ENCODE measurements at regions not wholly inside any gene's neighbourhood (a gene's known extent, or its start where the extent isn't known, plus 50 kb on each side); places are given as distances from the start of the nearest gene placed in this dataset.

DNA sequence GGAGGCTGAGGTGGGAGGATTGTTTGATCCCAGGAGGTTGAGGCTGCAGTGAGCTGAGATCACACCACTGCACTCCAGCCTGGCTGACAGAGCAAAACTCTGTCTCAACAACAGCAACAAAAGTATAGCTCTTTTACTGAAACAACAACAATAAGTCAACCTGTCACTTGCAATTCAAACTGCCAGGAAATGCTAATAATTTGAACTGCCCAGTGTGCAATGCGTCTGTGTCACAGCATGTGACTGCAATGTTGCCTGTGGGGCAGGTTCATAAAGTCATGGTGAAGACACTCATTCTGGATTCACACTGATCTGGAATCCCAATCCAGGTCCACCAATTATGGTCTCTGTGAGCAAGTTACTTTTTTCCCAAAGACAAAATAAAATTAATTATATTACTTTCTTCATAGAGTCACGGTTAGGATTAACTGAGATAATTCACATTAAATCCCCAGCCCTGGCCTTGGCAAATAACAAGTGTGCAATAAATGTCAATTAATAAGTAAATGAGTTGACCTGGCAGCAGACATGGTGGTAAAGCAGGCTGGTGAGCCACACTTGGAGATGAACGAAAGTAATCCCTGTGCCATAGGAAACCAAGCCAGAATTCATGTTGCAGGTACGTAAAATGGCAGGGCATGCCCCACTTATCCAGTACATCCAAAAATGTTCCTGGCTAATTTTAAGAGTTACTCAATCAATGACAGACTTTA, 89.1 kb upstream of the CPSF6 start:
- Histone ChIP-seq H3K23ac (ENCODE audit: low read depth, low read length, poor library complexity) (no peak overlapping the region), H3K79me1 (ENCODE audit: low read depth, low read length) (no peaks in the 10 kb centered on the region), H3K4me2 (ENCODE audit: insufficient read depth, low read length, poor library complexity, severe bottlenecking) (no peak overlapping the region), H4K91ac (ENCODE audit: low read depth, low read length, poor library complexity) (no peak overlapping the region), H3K4ac (ENCODE audit: low read length) (no peak overlapping the region), H3K4me3 (ENCODE audit: low read length in 2 of 2) (no peak overlapping the region), H3K14ac (ENCODE audit: low read length) (no peak overlapping the region), H2BK12ac (ENCODE audit: low read length) (no peak overlapping the region), H3K36me3 (replicated peaks in 1 of 2; ENCODE audit: control insufficient read depth in 2 of 2, insufficient read depth in 2 of 2, low read length in 2 of 2) (no peaks in the 10 kb centered on the region), H3K18ac (ENCODE audit: low read length) (no peak overlapping the region), H3K9me3 (replicated peaks in 1 of 2; ENCODE audit: control insufficient read depth in 2 of 2, insufficient read depth in 1 of 2, low read depth in 1 of 2, low read length in 2 of 2) (no peaks in the 10 kb centered on the region), H2AK5ac (ENCODE audit: low read depth, low read length) (no peak overlapping the region), H3K4me1 (ENCODE audit: control insufficient read depth in 2 of 2, insufficient read depth in 1 of 2, low read depth in 1 of 2, low read length in 2 of 2) (no peaks in the 10 kb centered on the region), H2BK15ac (ENCODE audit: low read length) (no peak overlapping the region), H3K27ac (replicated peaks; ENCODE audit: low read length) (no peak overlapping the region), H2BK5ac (ENCODE audit: low read length) (no peak overlapping the region), H3K27me3 (ENCODE audit: control insufficient read depth in 3 of 3, insufficient read depth in 3 of 3, low read depth in 1 of 3, low read length in 3 of 3) (peaks cover 0 to 4% (median 0%) of the 10 kb centered on the region in 3 experiments), H3K9ac (ENCODE audit: low read depth, low read length, poor library complexity) (no peak overlapping the region), H2AFZ (ENCODE audit: low read length) (no peak overlapping the region), H4K8ac (ENCODE audit: low read depth, low read length) (no peak overlapping the region), H2BK120ac (ENCODE audit: low read depth, low read length) (no peak overlapping the region)
- no peak for DNase-seq (ENCODE audit: low spot score)
- WGBS, 2 donors (ENCODE audit: extremely low coverage in 2 of 2, insufficient read length in 2 of 2, insufficient replicate concordance in 1 of 2), result no CpG with 5 or more reads among the region's 4 CpGs

DNA sequence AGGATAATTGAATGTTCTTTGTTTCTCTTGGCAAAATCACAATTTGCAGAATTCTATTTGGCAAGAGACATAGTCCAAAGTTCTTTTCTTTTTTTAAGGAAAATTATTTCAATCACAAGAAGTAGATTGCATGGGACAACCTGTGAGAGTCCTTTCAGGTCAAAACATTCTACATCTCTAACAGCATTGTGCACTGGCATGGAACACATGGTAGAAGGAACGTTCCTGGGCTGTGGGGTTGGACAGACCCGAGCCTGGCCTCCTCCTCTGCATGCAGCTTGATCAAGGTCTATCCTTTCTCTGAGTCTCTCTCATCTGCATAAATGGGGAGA, 88.6 kb upstream of the CPSF6 start:
- no CpG with 5 or more reads among the region's 2 CpGs for WGBS, 2 donors (ENCODE audit: extremely low coverage in 2 of 2, insufficient read length in 2 of 2, insufficient replicate concordance in 1 of 2)
- no peak overlapping the region for H3K18ac ChIP-seq (ENCODE audit: low read length)
- no peak for DNase-seq (ENCODE audit: low spot score)
- H3K4me3 ChIP-seq (ENCODE audit: low read length in 2 of 2), result no peak overlapping the region
- H2AFZ ChIP-seq (ENCODE audit: low read length), result no peak overlapping the region
- H2BK15ac ChIP-seq (ENCODE audit: low read length), result no peak overlapping the region
- H4K91ac ChIP-seq (ENCODE audit: low read depth, low read length, poor library complexity), result no peak overlapping the region
- H3K27ac ChIP-seq (replicated peaks; ENCODE audit: low read length), result no peak overlapping the region
- H2AK5ac ChIP-seq (ENCODE audit: low read depth, low read length), result no peak overlapping the region
- no peak overlapping the region for H2BK5ac ChIP-seq (ENCODE audit: low read length)
- no peak overlapping the region for H3K23ac ChIP-seq (ENCODE audit: low read depth, low read length, poor library complexity)
- H3K9me3 ChIP-seq (replicated peaks in 1 of 2; ENCODE audit: control insufficient read depth in 2 of 2, insufficient read depth in 1 of 2, low read depth in 1 of 2, low read length in 2 of 2), result no peaks in the 10 kb centered on the region
- no peak overlapping the region for H4K8ac ChIP-seq (ENCODE audit: low read depth, low read length)
- no peak overlapping the region for H3K9ac ChIP-seq (ENCODE audit: low read depth, low read length, poor library complexity)
- no peak overlapping the region for H3K4ac ChIP-seq (ENCODE audit: low read length)
- no peak overlapping the region for H2BK120ac ChIP-seq (ENCODE audit: low read depth, low read length)
- no peaks in the 10 kb centered on the region for H3K79me1 ChIP-seq (ENCODE audit: low read depth, low read length)
- H3K36me3 ChIP-seq (replicated peaks in 1 of 2; ENCODE audit: control insufficient read depth in 2 of 2, insufficient read depth in 2 of 2, low read length in 2 of 2), result no peaks in the 10 kb centered on the region
- no peak overlapping the region for H3K14ac ChIP-seq (ENCODE audit: low read length)
- no peak overlapping the region for H3K4me2 ChIP-seq (ENCODE audit: insufficient read depth, low read length, poor library complexity, severe bottlenecking)
- no peaks in the 10 kb centered on the region for H3K4me1 ChIP-seq (ENCODE audit: control insufficient read depth in 2 of 2, insufficient read depth in 1 of 2, low read depth in 1 of 2, low read length in 2 of 2)
- H2BK12ac ChIP-seq (ENCODE audit: low read length), result no peak overlapping the region
- H3K27me3 ChIP-seq (ENCODE audit: control insufficient read depth in 3 of 3, insufficient read depth in 3 of 3, low read depth in 1 of 3, low read length in 3 of 3), result no peaks in the 10 kb centered on the region

DNA sequence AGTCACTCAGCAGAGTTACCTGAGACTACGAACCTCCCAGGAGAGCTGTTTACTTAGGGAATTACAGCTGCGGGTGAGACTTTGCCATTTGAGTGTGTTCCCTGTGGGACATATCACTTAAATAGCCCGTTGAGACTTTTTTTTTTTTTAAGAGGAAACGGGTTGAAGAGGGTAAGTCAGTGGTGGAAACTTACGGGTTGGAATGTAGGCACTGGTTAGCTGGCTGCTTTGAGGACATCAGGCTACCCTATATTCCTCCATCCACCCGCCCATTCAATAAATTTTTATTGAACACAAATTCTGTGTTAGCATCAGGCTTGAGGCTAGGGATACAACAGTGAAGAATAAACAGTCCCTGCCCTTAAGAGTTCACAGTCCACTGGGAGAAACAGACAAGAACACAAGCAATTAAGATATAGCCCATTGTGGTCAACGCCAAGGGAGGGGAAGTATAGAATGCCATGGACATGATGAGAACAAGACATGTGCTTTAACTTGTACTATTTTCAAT, 88.1 kb upstream of the CPSF6 start:
- H3K36me3 ChIP-seq (replicated peaks in 1 of 2; ENCODE audit: control insufficient read depth in 2 of 2, insufficient read depth in 2 of 2, low read length in 2 of 2), result no peaks in the 10 kb centered on the region
- H4K8ac ChIP-seq (ENCODE audit: low read depth, low read length), result no peak overlapping the region
- no peak overlapping the region for H2BK12ac ChIP-seq (ENCODE audit: low read length)
- no peaks in the 10 kb centered on the region for H3K27me3 ChIP-seq (ENCODE audit: control insufficient read depth in 3 of 3, insufficient read depth in 3 of 3, low read depth in 1 of 3, low read length in 3 of 3)
- no peaks in the 10 kb centered on the region for H3K79me1 ChIP-seq (ENCODE audit: low read depth, low read length)
- H3K14ac ChIP-seq (ENCODE audit: low read length), result no peak overlapping the region
- no peak overlapping the region for H3K9ac ChIP-seq (ENCODE audit: low read depth, low read length, poor library complexity)
- no peak overlapping the region for H3K23ac ChIP-seq (ENCODE audit: low read depth, low read length, poor library complexity)
- H2AK5ac ChIP-seq (ENCODE audit: low read depth, low read length), result no peak overlapping the region
- no peak overlapping the region for H3K27ac ChIP-seq (replicated peaks; ENCODE audit: low read length)
- no peak overlapping the region for H3K4me3 ChIP-seq (ENCODE audit: low read length in 2 of 2)
- WGBS, 2 donors (ENCODE audit: extremely low coverage in 2 of 2, insufficient read length in 2 of 2, insufficient replicate concordance in 1 of 2), result no CpG with 5 or more reads among the region's 7 CpGs
- H4K91ac ChIP-seq (ENCODE audit: low read depth, low read length, poor library complexity), result no peak overlapping the region
- H2BK5ac ChIP-seq (ENCODE audit: low read length), result no peak overlapping the region
- H2AFZ ChIP-seq (ENCODE audit: low read length), result no peak overlapping the region
- no peak overlapping the region for H3K4me2 ChIP-seq (ENCODE audit: insufficient read depth, low read length, poor library complexity, severe bottlenecking)
- no peak overlapping the region for H2BK120ac ChIP-seq (ENCODE audit: low read depth, low read length)
- H3K4me1 ChIP-seq (ENCODE audit: control insufficient read depth in 2 of 2, insufficient read depth in 1 of 2, low read depth in 1 of 2, low read length in 2 of 2), result no peaks in the 10 kb centered on the region
- no peaks in the 10 kb centered on the region for H3K9me3 ChIP-seq (replicated peaks in 1 of 2; ENCODE audit: control insufficient read depth in 2 of 2, insufficient read depth in 1 of 2, low read depth in 1 of 2, low read length in 2 of 2)
- H3K18ac ChIP-seq (ENCODE audit: low read length), result no peak overlapping the region
- H3K4ac ChIP-seq (ENCODE audit: low read length), result no peak overlapping the region
- no peak for DNase-seq (ENCODE audit: low spot score)
- no peak overlapping the region for H2BK15ac ChIP-seq (ENCODE audit: low read length)

DNA sequence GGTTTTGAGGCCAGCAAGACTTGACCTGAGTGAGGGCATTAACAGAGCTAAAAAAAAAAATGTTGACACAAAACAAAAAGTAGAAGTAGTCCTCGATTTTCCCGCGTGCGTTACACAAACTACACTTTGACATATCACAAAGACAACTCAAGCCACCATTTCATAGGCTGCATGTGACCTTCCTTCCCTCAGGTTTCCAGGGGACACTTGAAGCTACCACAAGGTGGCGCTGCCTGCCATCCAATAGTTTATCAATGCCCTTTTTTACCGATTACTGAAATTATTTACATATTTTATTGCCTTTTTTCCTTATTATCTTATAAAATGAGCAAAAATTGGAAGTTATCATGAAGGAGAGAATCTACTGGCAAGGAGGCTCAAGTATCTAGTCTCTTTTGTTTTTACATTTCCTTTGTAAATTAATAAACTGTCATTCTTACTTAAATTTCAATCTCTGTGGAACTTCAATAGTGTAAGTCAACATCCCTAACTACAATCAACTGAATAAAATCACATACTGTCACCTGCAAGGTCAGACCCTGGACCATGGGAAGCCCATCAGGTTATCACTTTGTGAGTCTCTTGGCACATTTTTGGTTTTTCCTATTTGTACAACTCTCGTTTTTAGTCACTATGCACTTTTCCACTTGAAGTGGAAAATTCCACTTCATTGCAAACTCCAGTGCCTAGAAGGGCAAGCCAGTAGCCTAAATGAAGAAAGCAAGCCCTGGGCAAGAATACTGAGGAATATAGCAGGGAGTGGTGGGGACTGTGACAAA, 84.6 kb upstream of the CPSF6 start:
- Histone ChIP-seq H3K23ac (ENCODE audit: low read depth, low read length, poor library complexity) (no peak overlapping the region), H2BK5ac (ENCODE audit: low read length) (no peak overlapping the region), H2AFZ (ENCODE audit: low read length) (peak overlapping the region; percentile 59), H3K36me3 (replicated peaks in 1 of 2; ENCODE audit: control insufficient read depth in 2 of 2, insufficient read depth in 2 of 2, low read length in 2 of 2) (no peaks in the 10 kb centered on the region), H3K4me2 (ENCODE audit: insufficient read depth, low read length, poor library complexity, severe bottlenecking) (no peak overlapping the region), H2BK120ac (ENCODE audit: low read depth, low read length) (no peak overlapping the region), H4K91ac (ENCODE audit: low read depth, low read length, poor library complexity) (no peak overlapping the region), H3K18ac (ENCODE audit: low read length) (no peak overlapping the region), H4K8ac (ENCODE audit: low read depth, low read length) (no peak overlapping the region), H3K9me3 (replicated peaks in 1 of 2; ENCODE audit: control insufficient read depth in 2 of 2, insufficient read depth in 1 of 2, low read depth in 1 of 2, low read length in 2 of 2) (no peaks in the 10 kb centered on the region), H2BK12ac (ENCODE audit: low read length) (no peak overlapping the region), H3K4me1 (ENCODE audit: control insufficient read depth in 2 of 2, insufficient read depth in 1 of 2, low read depth in 1 of 2, low read length in 2 of 2) (no peaks in the 10 kb centered on the region), H3K4me3 (ENCODE audit: low read length in 2 of 2) (no peak overlapping the region), H3K27ac (replicated peaks; ENCODE audit: low read length) (no peak overlapping the region), H3K14ac (ENCODE audit: low read length) (no peak overlapping the region), H2AK5ac (ENCODE audit: low read depth, low read length) (no peak overlapping the region), H2BK15ac (ENCODE audit: low read length) (no peak overlapping the region), H3K4ac (ENCODE audit: low read length) (no peak overlapping the region), H3K27me3 (ENCODE audit: control insufficient read depth in 3 of 3, insufficient read depth in 3 of 3, low read depth in 1 of 3, low read length in 3 of 3) (no peaks in the 10 kb centered on the region), H3K79me1 (ENCODE audit: low read depth, low read length) (no peaks in the 10 kb centered on the region), H3K9ac (ENCODE audit: low read depth, low read length, poor library complexity) (no peak overlapping the region)
- no CpG with 5 or more reads among the region's 7 CpGs for WGBS, 2 donors (ENCODE audit: extremely low coverage in 2 of 2, insufficient read length in 2 of 2, insufficient replicate concordance in 1 of 2)
- peak; percentile 57 for DNase-seq (ENCODE audit: low spot score)
